HL-60 (cell line): ENCODE measurements at regions not wholly inside any gene's neighbourhood (a gene's known extent, or its start where the extent isn't known, plus 50 kb on each side); places are given as distances from the start of the nearest gene placed in this dataset.

Source experiments
- GABPA ChIP-seq: IDR thresholded peaks from 2 replicates; pipeline ENCODE4 v1.6.1; 2012; ENCODE audit warnings: low read depth
- POLR2AphosphoS5 ChIP-seq: IDR thresholded peaks from 2 replicates; pipeline ENCODE4 v1.6.1; 2012; ENCODE audit warnings: low read depth
- SPI1 ChIP-seq: IDR thresholded peaks from 2 replicates; pipeline ENCODE4 v1.6.1; 2012; ENCODE audit warnings: low read depth, mild to moderate bottlenecking, borderline replicate concordance
- TF ChIP-seq, protein P1 (sequence below): IDR thresholded peaks from 2 replicates; pipeline ENCODE4 v1.6.1; 2012; ENCODE audit warnings: low read depth; ENCODE audit not compliant: insufficient replicate concordance
- TF ChIP-seq, protein P2 (sequence below): IDR thresholded peaks from one replicate; pipeline ENCODE4 v1.5.1; 2011; ENCODE audit warnings: low read length, control low read depth, inconsistent platforms; ENCODE audit not compliant: insufficient read depth

DNA sequence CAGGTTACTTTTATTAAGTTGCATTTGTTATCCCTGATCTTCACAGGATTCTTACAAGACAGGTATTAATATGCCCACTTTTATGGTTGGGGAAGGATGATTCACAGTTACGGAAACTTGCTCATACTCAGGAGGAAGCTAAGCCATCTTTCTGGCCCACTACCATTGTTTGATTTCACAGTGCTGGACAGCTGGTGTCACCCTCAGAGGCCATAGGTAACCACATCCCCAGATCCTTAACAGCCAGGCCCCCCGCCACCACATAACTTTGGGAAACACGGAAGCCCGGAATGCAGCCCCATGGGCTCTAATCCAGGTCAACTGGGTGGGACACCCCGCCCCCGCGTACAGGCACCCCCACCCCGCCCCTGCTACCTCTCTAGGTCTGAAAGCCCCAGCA is 119.7 kb downstream of the IRS2 start:
- TF ChIP-seq, protein P1, sequence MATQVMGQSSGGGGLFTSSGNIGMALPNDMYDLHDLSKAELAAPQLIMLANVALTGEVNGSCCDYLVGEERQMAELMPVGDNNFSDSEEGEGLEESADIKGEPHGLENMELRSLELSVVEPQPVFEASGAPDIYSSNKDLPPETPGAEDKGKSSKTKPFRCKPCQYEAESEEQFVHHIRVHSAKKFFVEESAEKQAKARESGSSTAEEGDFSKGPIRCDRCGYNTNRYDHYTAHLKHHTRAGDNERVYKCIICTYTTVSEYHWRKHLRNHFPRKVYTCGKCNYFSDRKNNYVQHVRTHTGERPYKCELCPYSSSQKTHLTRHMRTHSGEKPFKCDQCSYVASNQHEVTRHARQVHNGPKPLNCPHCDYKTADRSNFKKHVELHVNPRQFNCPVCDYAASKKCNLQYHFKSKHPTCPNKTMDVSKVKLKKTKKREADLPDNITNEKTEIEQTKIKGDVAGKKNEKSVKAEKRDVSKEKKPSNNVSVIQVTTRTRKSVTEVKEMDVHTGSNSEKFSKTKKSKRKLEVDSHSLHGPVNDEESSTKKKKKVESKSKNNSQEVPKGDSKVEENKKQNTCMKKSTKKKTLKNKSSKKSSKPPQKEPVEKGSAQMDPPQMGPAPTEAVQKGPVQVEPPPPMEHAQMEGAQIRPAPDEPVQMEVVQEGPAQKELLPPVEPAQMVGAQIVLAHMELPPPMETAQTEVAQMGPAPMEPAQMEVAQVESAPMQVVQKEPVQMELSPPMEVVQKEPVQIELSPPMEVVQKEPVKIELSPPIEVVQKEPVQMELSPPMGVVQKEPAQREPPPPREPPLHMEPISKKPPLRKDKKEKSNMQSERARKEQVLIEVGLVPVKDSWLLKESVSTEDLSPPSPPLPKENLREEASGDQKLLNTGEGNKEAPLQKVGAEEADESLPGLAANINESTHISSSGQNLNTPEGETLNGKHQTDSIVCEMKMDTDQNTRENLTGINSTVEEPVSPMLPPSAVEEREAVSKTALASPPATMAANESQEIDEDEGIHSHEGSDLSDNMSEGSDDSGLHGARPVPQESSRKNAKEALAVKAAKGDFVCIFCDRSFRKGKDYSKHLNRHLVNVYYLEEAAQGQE = no peak
- TF ChIP-seq, protein P2, sequence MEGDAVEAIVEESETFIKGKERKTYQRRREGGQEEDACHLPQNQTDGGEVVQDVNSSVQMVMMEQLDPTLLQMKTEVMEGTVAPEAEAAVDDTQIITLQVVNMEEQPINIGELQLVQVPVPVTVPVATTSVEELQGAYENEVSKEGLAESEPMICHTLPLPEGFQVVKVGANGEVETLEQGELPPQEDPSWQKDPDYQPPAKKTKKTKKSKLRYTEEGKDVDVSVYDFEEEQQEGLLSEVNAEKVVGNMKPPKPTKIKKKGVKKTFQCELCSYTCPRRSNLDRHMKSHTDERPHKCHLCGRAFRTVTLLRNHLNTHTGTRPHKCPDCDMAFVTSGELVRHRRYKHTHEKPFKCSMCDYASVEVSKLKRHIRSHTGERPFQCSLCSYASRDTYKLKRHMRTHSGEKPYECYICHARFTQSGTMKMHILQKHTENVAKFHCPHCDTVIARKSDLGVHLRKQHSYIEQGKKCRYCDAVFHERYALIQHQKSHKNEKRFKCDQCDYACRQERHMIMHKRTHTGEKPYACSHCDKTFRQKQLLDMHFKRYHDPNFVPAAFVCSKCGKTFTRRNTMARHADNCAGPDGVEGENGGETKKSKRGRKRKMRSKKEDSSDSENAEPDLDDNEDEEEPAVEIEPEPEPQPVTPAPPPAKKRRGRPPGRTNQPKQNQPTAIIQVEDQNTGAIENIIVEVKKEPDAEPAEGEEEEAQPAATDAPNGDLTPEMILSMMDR = no peak
- TF ChIP-seq POLR2AphosphoS5 = no peak
- no peak for TF ChIP-seq GABPA
- no peak for TF ChIP-seq SPI1
